GM18909 (cell line): ENCODE measurements at regions not wholly inside any gene's neighbourhood (a gene's known extent, or its start where the extent isn't known, plus 50 kb on each side); places are given as distances from the start of the nearest gene placed in this dataset.
"Not testable (repeated sequence)": the region's sequence is repeated elsewhere in the genome, so short reads cannot be mapped to it uniquely, and the experiment has no call there.

Experiments used
- ATAC-seq: cut with Tn5 transposase; IDR thresholded peaks from one replicate; pipeline ENCODE4 v1.9.1; 2021; ENCODE audit warnings: mild to moderate bottlenecking; ENCODE audit not compliant: unreplicated experiment, poor library complexity

GRCh38 chr3:146700025-146700424 lies 94.9 kb upstream of the PLSCR5 start:
- ATAC-seq, result not testable (repeated sequence)

GRCh38 chr3:146692254-146692653 lies 87.1 kb upstream of the PLSCR5 start:
- no peak for ATAC-seq

GRCh38 chr3:146685050-146685814 lies 80.1 kb upstream of the PLSCR5 start:
- no peak for ATAC-seq

- ATAC-seq, result no peak
Observed at GRCh38 chr3:146682171-146682570, 77.0 kb upstream of the PLSCR5 start.

- ATAC-seq, result no peak
Observed at GRCh38 chr3:146680617-146681016, 75.5 kb upstream of the PLSCR5 start.

- no peak for ATAC-seq
Observed at GRCh38 chr3:146679995-146680394, 74.8 kb upstream of the PLSCR5 start.

- ATAC-seq, result no peak
Observed at GRCh38 chr3:146679191-146679590, 74.0 kb upstream of the PLSCR5 start.

GRCh38 chr3:146672941-146673340 lies 67.8 kb upstream of the PLSCR5 start:
- no peak for ATAC-seq

- no peak for ATAC-seq
Observed at GRCh38 chr3:146664403-146664802, 59.3 kb upstream of the PLSCR5 start.

- ATAC-seq, result no peak
Observed at GRCh38 chr3:146658841-146659240, 53.7 kb upstream of the PLSCR5 start.

- ATAC-seq, result no peak
Observed at GRCh38 chr3:146655333-146655996, 50.3 kb upstream of the PLSCR5 start.
